ENCODE measurements at regions not wholly inside any gene's neighbourhood (a gene's known extent, or its start where the extent isn't known, plus 50 kb on each side); places are given as distances from the start of the nearest gene placed in this dataset.

- H3K36me3 Mint-ChIP-seq (ENCODE audit: low read depth), result peaks cover 17% of the 10 kb centered on the region
These were observed 502.3 kb downstream of the ZWINT start for GRCh38 chr10:55858730-55859129.

GRCh38 chr10:55852900-55853299, 508.2 kb downstream of the ZWINT start:
- Mint-ChIP-seq H3K36me3 (ENCODE audit: low read depth) (no peaks in the 10 kb centered on the region), H3K4me1 (no peaks in the 10 kb centered on the region), H3K9me3 (no peaks in the 10 kb centered on the region), H3K27ac (no peak overlapping the region), H3K27me3 (ENCODE audit: low read depth) (no peaks in the 10 kb centered on the region), H3K4me3 (no peak overlapping the region)
- no peak for TF ChIP-seq CTCF (IDR thresholded peaks at IDR 0.05; ENCODE audit: unreplicated experiment in 3 of 3)

More at GRCh38 chr10:55858730-55859129, 502.3 kb downstream of the ZWINT start:
- H3K27ac Mint-ChIP-seq, result no peak overlapping the region
- peaks cover 9% of the 10 kb centered on the region for H3K9me3 Mint-ChIP-seq
- H3K27me3 Mint-ChIP-seq (ENCODE audit: low read depth), result no peaks in the 10 kb centered on the region
- no peak overlapping the region for H3K4me3 Mint-ChIP-seq
- H3K4me1 Mint-ChIP-seq, result no peaks in the 10 kb centered on the region
- TF ChIP-seq CTCF (IDR thresholded peaks at IDR 0.05; ENCODE audit: unreplicated experiment in 3 of 3), result no peak

- Mint-ChIP-seq H3K36me3 (ENCODE audit: low read depth) (no peaks in the 10 kb centered on the region), H3K9me3 (no peaks in the 10 kb centered on the region), H3K27ac (no peak overlapping the region), H3K4me3 (no peak overlapping the region), H3K27me3 (ENCODE audit: low read depth) (no peaks in the 10 kb centered on the region), H3K4me1 (no peaks in the 10 kb centered on the region)
- no peak for TF ChIP-seq CTCF (IDR thresholded peaks at IDR 0.05; ENCODE audit: unreplicated experiment in 3 of 3)
These were observed 523.8 kb downstream of the ZWINT start for GRCh38 chr10:55837273-55837672.

GRCh38 chr10:55822096-55822495, 539.0 kb downstream of the ZWINT start:
- Mint-ChIP-seq H3K27me3 (ENCODE audit: low read depth) (peaks cover 4% of the 10 kb centered on the region), H3K9me3 (peaks cover 12% of the 10 kb centered on the region), H3K4me3 (no peak overlapping the region), H3K27ac (no peak overlapping the region), H3K4me1 (no peaks in the 10 kb centered on the region), H3K36me3 (ENCODE audit: low read depth) (no peaks in the 10 kb centered on the region)
- no peak for TF ChIP-seq CTCF (IDR thresholded peaks at IDR 0.05; ENCODE audit: unreplicated experiment in 3 of 3)

GRCh38 chr10:55820478-55820877, 540.6 kb downstream of the ZWINT start:
- Mint-ChIP-seq H3K36me3 (ENCODE audit: low read depth) (peaks cover 4% of the 10 kb centered on the region), H3K27ac (no peak overlapping the region), H3K27me3 (ENCODE audit: low read depth) (peaks cover 4% of the 10 kb centered on the region), H3K9me3 (peaks cover 15% of the 10 kb centered on the region), H3K4me1 (no peaks in the 10 kb centered on the region), H3K4me3 (no peak overlapping the region)
- no peak for TF ChIP-seq CTCF (IDR thresholded peaks at IDR 0.05; ENCODE audit: unreplicated experiment in 3 of 3)

GRCh38 chr10:55820071-55820470, 541.0 kb downstream of the ZWINT start:
- no peak overlapping the region for H3K27ac Mint-ChIP-seq
- peaks cover 4% of the 10 kb centered on the region for H3K27me3 Mint-ChIP-seq (ENCODE audit: low read depth)
- no peak for TF ChIP-seq CTCF (IDR thresholded peaks at IDR 0.05; ENCODE audit: unreplicated experiment in 3 of 3)
- H3K4me1 Mint-ChIP-seq, result no peaks in the 10 kb centered on the region
- H3K9me3 Mint-ChIP-seq, result peaks cover 15% of the 10 kb centered on the region
- peaks cover 4% of the 10 kb centered on the region for H3K36me3 Mint-ChIP-seq (ENCODE audit: low read depth)
- H3K4me3 Mint-ChIP-seq, result no peak overlapping the region

All from nephron (organoid).